GM18499 (cell line): ENCODE measurements at regions not wholly inside any gene's neighbourhood (a gene's known extent, or its start where the extent isn't known, plus 50 kb on each side); places are given as distances from the start of the nearest gene placed in this dataset.
"Not testable (repeated sequence)": the region's sequence is repeated elsewhere in the genome, so short reads cannot be mapped to it uniquely, and the experiment has no call there.

Source experiments
- ATAC-seq: cut with Tn5 transposase; IDR thresholded peaks from one replicate; pipeline ENCODE4 v1.9.1; 2021; ENCODE audit warnings: moderate number of reproducible peaks; ENCODE audit not compliant: insufficient read depth, unreplicated experiment

GRCh38 chr13:65555962-65556361, 1674.2 kb downstream of the PCDH9 start:
- ATAC-seq, result no peak

- no peak for ATAC-seq
Observed at GRCh38 chr13:65553096-65553727, 1676.9 kb downstream of the PCDH9 start.

GRCh38 chr13:65551208-65551607, 1678.9 kb downstream of the PCDH9 start:
- no peak for ATAC-seq

GRCh38 chr13:65540175-65540574, 1690.0 kb downstream of the PCDH9 start:
- no peak for ATAC-seq

DNA sequence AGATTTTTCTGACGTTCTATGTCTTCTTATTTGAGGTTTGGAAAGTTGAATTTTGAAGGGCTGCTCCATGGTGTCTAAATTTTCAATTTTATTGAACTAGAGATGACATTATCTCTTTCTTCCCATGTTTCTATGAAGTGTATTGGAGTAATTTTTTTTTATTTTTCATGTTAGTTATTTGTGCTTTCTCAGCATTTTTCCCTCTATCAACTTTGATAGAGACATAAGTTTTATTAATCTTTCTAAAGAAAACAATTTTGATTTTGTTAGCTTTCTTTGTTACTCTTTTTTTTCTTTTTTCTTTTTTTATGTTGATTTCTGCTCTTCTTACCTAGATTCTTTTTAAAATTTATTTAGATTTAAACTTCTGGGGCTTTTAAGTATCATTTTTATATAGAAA, 1694.8 kb downstream of the PCDH9 start:
- ATAC-seq, result no peak

DNA sequence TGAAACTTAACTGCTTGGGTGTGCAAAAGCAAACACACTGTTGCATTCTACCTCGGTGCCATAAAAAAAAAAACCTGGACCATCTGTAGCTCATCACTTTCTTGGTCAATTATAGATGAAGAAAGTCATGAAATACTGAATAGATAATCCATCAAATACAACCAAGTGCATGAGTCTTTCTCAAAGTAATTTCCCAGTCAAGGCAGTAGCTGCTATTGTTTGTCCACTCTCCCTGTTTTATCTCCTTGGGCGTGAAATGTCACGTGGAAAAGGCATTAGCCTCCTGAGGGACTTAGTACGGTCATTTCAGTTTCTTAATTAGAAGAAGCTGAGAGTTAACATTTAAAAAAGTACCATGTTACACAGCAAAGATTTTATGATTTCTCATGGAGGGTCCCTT, 1697.9 kb downstream of the PCDH9 start:
- ATAC-seq, result no peak

GRCh38 chr13:65530688-65531087, 1699.4 kb downstream of the PCDH9 start:
- ATAC-seq, result no peak

DNA sequence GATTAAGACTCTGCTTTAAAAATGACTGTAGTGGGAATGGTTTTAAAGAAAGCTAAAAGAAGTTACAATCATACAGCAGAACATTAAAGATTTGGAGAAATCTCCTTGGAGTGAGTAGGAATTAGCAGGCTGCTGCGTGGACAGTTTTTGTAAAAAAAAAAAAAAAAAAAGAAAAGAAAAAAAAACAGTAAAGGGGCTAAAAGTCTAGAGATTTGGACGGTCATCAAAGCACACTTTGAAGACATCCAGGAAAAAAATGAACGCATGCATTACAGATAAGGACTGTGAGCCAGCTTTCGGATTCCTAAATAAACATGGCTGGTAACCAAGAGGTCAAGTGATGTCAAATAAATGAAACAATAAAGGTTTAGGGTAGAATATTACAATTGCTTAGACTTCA, 1700.6 kb downstream of the PCDH9 start:
- ATAC-seq, result no peak

DNA sequence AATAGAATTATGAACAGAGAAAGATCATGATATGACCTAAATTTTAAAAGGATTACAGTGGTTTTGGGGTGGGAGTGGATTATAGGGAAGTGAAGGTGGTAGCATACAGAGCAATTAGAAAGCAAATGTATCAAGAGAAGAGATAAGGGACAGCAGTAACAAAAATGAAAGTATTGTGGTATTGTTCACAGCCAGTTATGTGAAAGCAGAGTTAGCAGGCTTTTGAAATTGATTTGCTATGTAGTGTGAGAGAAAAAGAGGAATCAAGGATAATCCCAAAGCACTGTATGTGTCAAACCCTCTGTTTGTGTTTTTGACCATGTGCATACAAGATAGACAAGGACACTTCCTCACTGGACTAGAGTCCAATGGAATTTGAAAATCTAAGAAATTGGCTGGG, 1721.4 kb downstream of the PCDH9 start:
- ATAC-seq, result no peak

DNA sequence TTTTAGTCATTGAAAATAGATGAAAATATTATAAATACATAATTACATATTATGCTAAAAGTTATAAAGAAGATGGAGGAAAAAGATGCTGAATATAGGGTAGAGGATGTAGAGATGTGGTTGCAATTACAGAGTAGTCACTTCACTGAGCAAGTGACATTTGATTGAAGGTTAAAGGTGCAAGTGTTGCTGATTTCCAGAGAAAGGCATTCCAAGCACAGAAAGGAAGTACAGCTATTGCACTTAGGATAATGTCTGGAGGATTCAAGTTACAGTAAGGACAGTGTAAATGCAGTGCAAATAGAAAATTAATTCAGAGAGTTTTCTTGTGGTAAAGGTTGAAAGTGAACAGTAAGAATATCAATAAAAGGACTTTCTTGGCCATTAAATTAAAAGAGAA, 1721.8 kb downstream of the PCDH9 start:
- no peak for ATAC-seq

- no peak for ATAC-seq
Observed at GRCh38 chr13:65505941-65506340, 1724.2 kb downstream of the PCDH9 start.

DNA sequence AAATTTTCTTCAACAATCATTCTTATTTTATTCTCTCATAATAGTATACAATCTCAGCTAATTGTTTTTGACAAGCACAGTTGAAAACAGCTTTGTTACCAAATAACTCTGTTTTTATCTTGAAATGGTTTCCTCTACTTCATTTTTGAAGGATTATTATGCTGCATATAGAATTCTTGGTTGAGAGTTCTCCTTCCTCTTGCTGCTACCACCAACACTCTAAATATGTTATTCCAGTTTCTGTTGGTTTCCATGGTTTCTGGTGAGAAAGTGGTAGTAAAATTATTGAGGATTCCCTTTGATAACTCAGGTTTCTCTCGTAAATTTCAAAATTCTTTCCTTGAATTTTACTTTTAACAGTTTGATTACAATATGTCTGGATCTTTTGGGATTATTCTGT, 1725.9 kb downstream of the PCDH9 start:
- no peak for ATAC-seq

DNA sequence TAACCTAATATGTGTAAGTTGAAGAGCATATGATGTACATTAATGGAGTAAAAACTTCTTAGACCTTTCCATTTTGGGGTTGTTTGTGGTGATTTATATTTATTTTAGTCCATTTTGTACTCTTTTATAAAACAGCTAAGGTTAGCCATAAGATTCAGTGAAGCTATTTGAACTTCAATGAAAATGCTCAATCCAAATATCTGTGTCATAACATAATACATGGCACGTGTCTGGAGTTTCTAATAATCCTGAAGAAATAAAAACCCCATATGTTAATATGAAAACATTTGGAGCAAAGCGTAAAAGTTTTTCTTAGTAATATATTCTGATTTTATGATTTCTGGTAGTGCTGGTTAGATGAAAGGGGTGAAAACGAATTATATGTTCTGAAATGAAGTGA, 1729.7 kb downstream of the PCDH9 start:
- no peak for ATAC-seq

DNA sequence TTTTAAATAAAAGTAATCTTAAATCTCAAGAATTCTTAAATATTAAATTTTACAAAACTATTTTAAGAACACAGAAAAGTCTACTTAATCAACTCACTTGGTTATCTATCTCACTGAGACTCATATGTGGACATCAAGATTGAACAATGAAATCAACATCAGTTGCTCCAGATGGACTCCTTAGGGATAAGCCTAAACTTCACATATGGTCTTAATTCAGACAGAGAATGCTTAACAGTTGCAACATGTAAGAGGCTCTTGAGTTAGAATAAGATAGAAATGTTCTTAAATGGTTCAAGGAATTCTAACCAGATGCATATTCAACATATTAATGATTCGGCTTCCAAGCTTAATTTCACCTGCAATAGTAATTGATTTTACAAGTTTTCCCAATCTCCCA, 1730.9 kb downstream of the PCDH9 start:
- ATAC-seq, result no peak

- no peak for ATAC-seq
Observed at GRCh38 chr13:65497265-65497664, 1732.9 kb downstream of the PCDH9 start.

GRCh38 chr13:65490725-65491124, 1739.4 kb downstream of the PCDH9 start:
- not testable (repeated sequence) for ATAC-seq

DNA sequence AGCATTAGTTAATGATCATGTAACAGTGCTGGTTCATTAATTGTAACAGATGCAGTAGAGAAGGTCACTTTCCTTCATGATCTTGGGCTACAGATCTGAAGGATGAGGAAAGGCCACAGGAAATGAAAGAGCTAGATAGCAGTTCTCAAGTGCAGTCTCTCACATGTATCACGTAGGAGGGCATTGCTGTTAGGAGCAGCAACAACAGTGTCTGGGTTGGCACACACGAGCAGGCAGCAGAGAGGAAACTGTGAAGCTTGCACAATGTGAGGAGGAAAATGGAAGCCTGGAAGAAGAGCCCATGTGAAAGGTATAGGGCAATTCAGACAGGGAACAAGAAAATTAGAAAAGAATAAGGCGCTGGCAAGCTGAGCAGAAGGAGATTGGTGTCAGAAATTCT, 1741.5 kb downstream of the PCDH9 start:
- no peak for ATAC-seq

GRCh38 chr13:65479692-65480091, 1750.4 kb downstream of the PCDH9 start:
- no peak for ATAC-seq

DNA sequence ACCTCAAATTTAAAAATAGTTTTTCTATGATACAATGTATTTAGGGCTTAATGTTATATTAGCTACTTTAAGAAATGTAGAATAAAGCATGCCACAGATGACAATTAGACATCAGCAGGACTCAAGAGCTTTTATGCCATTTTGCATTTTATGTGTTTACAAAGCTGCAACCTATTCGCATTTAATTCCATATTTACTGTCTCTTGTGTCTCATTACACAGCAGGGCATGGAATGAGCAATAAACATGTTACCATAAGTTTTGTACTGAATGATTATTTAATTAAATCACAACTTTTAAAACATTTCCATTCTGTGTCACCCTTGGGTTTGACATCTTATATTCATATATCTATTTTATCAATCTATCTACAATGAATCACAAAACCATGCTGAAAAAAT, 1756.9 kb downstream of the PCDH9 start:
- ATAC-seq, result no peak

DNA sequence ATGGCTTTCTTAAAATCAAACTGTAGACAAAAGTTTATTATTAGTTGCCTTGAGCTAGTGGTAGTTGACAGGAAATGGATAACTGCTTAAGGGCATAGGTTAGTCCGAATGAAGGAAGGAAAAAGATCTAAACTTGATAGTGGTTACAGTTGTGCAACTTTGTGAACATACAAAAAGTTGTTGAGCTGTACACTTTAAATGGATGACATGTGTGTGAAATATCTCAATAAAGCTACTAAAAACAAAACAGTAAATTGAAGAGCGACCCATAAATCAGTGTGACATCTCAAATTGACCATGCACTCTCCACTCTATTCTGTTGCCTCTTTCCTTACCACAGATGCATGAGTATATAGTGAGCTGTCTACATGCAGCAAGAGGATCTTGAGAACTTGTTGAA, 1757.8 kb downstream of the PCDH9 start:
- no peak for ATAC-seq

- ATAC-seq, result no peak
Observed at GRCh38 chr13:65470781-65471180, 1759.4 kb downstream of the PCDH9 start.

DNA sequence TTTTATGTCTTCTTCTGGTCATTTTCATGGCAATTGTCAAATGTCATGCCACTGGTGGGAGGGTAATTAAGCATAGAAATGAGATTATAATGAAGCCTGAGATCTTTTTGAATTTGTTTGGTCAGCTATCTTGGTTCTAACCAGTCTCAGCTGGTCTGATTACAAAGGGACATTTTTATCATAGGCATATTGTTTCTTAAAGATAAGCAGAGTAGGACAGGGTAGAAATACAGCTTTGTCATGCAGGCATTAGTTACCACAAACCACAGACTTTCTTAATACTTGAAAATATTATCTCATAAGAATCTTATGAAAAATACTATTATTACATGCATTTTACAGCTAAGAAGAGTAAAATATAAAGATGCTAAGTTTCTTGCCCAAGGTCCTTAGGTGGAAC, 1761.5 kb downstream of the PCDH9 start:
- no peak for ATAC-seq

- ATAC-seq, result no peak
Observed at GRCh38 chr13:65461590-65461989, 1768.5 kb downstream of the PCDH9 start.
